ENCODE measurements at regions not wholly inside any gene's neighbourhood (a gene's known extent, or its start where the extent isn't known, plus 50 kb on each side); places are given as distances from the start of the nearest gene placed in this dataset.

DNA sequence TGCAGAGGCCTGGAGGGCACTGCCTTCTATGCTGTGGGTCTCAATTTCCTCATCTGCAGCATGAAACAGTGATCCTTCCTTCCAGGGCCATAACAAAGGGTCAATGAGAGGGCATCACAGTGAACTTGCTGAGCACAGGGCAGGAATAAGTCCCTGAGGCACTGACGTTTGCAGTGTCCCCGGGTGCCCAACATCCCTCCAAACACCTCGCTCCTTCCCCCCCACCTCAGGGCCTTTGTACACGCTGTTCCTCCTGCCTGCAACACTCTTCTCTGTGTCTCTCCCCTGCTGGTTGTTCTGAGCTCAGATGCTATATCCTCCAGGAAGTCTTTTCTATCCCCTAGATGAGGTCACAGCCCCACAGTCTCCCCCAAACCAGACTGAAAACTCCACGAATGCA, 59.7 kb upstream of the TCF20 start:
- no peak for DNase-seq

DNA sequence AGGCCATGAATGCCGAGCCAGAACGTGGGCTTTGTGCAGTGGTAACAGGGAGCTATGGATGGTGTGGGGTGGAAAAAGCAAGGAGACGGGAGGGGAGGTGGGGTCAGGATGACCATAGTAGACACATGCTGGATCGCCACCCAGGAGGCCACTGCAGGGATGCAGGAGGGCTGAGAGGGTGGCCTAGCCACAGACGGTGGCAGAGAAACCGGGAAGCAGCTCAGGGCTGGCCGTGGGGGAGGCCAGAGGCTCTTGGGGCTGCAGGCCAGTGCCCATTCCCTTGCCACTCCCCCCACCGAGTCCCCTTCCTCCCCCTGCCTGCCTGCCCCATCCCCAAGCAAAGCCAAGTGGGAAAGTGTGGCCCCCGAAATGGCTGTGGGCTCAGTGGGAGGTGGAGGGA, 59.1 kb upstream of the TCF20 start:
- intact Hi-C loops (cut with DNase I): no loop called here
- ATAC-seq (ENCODE audit: poor library complexity) (no peak), DNase-seq (no peak)

More for the DNA sequence above, 59.7 kb upstream of the TCF20 start:
- ATAC-seq (ENCODE audit: poor library complexity): no peak
- intact Hi-C loops (cut with DNase I): no loop called here

DNA sequence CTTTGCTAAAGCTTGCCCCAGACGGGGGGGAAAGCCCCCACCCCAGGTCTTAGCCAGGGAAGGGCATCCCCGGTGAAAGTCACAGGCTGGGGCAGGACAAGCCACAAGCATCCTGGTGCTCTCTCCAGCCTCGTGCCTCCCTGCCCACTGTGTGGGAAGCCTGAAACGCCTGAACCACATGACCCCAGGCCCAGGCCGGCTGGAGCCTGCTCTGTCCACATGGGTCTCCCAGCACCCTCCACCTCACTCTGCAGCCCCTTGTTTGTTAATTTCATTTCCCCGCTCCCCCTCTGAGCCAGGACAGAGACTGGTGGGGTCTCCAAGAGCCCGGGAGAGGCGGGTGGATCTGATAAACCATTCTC, 58.3 kb upstream of the TCF20 start:
- intact Hi-C loops (cut with DNase I): no loop called here
- no peak for ATAC-seq (ENCODE audit: poor library complexity)
- DNase-seq: no peak

DNA sequence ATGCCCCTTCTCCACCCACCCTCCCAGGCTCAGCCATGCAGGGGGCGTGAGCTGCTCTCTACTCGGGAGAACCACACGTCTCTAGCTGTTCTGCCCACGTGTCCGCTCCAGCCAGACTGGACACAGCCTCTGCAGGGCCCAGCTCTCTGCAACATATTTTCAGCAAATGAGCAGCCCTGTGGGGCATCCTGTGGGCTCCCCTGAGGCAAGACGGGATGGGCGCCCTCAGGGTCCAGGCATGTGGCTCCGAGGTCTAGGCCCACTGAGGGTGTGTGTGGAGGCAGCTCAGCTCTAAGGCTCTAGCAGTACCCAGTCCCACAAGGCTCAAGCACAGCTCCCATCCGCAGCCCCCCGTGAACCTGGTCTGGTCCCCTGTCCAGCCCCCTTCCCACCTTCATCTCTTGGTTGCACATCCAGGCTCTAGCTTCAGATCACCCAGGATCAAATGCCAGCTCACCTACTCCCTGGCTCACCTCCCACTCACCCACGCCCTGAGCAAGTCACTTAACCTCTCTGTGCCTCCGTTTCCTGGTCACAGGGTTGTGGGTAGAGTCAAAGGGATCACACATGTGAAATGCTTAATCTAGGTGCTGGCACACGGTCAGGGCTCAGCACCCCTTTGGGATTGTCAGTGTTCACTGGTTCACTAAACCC, 57.8 kb upstream of the TCF20 start:
- intact Hi-C loops (cut with DNase I): no loop called here
- ATAC-seq (ENCODE audit: poor library complexity) (no peak), DNase-seq (no peak)

DNA sequence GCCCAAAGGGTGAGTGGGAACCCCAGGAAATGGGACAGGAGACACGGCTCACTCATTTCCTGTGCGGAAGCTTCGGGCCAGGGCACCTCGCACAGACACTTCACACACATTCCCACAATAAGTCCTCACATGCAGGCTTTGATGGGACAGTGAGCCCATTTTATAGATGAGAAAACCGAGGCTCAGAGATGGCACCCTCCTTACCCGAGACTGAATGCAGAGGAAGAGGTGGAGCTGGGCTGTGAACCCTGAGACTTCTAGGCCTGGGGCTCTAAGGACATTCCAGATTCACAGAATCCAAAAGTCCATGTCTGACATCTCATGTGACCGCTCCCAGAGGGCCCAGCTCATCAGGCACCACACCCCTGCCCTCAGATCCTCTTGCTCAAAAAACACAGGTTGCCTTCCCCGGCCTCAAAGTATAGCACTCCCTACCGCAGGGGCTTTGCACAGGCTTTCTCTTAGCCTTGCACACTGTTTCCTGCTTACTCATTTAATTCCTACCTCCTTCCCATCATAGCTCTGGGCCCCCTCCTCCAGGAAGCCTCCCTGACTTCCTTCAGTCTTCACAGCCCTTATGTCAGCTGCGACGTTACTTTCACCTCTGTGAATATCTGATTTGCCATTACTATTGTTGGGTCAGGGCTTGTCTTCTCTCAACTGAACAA, 57.1 kb upstream of the TCF20 start:
- ATAC-seq (ENCODE audit: poor library complexity) (no peak), DNase-seq (no peak)
- intact Hi-C loops (cut with DNase I): no loop called here

DNA sequence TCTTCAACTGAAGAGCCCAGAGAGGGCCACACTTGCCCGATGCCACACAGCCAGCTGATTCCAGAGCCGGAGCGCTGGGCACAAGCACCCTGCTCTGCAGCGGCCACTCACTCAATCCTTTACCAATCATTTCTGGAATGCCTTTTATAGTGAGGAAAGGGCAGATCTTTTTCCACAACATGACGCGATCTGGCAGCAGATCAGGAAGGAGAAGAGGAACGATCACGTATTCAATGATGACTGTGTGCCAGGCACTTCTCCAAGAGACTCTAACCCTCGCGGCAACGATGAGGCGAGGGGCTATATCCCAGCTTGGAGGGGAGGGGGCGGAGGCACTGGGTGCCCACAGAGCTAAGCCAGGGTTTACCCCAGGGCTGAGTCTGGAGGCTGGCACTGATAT, 56.3 kb upstream of the TCF20 start:
- DNase-seq (no peak), ATAC-seq (ENCODE audit: poor library complexity) (no peak)
- intact Hi-C loops (cut with DNase I): no loop called here

DNA sequence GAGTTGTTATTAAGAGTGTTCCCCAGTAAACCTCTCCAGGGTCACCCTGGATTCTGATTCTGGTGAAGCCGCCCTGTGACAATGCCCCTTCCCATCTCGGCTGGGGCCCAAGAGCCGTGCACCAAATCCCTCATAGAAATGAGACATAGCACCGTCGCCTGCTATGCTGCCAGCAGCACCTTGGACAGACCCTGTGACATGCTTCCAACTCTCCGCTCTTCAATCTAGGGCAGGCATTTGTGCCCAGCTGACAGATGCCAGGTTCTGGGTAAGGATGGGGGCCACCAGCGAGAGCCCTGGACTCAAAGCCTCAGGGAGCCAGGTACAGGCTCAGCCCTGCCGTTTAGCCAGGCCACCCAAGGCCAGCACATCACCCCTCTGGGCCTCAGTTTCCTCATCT, 55.8 kb upstream of the TCF20 start:
- intact Hi-C loops (cut with DNase I): no loop called here
- ATAC-seq (ENCODE audit: poor library complexity) (no peak), DNase-seq (no peak)

DNA sequence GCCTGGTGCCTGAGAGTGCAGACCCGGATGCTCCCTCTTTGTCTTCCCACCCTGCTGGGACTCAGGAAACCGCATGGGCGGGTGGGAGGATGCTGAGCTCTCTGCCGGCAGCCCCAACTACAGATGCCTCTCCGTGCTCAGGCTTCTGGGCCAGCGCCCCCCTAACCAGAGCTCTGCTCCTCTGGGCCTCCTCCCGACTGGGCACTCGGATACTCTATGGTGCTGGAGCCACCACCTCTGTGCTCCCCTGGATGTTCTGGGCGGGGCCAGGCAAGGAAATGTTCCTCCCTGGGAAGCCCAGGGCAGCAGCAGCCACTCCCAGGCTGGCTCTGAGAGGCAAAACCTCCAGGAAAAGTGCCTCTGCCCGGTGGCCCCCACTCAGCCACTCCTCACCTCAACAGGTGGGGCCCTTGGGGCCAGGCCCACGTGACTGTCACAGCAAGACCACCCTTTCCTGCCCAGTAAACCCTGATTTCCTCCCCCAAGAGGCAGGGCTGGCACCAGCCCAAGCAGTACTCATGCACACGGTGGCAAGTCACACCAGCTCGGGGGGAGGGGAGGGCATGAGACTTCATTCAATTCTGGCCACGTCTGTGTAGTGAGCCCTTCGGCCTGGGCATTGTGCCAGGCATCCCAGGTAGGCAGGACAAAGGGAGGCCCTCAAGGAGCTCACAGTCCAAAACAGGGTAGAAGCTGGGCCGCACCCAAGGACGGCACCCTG, 54.7 kb upstream of the TCF20 start:
- no peak for DNase-seq
- intact Hi-C loops (cut with DNase I): no loop called here
- ATAC-seq (ENCODE audit: poor library complexity): peak; percentile 36

DNA sequence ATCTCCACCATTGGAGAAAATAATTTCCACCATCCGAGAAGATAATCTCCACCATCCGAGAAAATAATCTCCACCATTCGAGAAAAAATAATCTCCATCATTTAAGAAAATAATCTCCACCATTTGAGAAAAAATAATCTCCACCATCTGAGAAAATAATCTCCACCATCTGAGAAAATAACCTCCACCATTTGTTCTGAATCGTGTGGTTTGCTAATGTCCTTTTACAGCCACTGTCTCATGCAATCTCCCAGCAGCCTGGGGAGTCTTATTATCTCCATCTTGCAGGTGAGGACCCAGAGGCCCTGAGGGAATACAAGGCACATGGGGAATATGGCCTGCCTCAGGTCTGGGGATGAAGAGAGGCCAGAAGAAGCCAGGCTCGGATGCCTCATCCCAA, 54.1 kb upstream of the TCF20 start:
- no peak for ATAC-seq (ENCODE audit: poor library complexity)
- DNase-seq: no peak
- intact Hi-C loops (cut with DNase I): no loop called here

DNA sequence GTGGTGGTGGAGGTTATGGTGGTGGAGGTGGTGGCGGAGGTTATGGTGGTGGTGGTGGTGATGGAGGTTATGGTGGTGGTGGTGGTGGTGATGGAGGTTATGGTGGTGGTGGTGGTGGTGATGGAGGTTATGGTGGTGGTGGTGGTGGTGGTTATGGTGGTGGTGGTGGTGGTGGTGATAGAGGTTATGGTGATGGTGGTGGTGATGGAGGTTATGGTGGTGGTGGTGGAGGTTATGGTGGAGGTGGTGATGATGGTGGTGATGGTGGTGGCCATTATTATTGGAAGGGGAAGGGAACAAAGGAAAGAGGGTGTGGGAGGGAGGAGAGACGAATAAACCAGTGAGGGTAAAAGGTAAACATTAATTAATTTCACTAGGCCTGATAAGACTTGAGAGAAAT, 53.5 kb upstream of the TCF20 start:
- DNase-seq (no peak), ATAC-seq (ENCODE audit: poor library complexity) (no peak)
- intact Hi-C loops (cut with DNase I): no loop called here

DNA sequence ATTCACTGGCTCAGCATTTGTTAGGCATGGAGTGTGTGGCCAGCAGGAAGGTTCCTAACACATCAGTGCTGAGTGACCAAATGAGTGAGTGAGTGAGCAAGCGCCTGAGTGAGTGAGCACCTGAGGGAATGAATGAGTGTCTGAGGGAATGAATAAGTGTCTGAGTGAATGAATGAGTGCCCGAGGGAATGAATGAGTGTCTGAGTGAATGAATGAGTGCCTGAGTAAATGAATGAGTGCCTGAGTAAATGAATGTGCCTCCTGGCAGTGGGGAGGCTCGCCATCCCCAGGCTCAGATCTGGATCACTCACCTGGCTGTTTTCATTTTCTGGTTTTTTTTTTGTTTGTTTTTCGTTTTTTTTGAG, 52.1 kb upstream of the TCF20 start:
- intact Hi-C loops (cut with DNase I): no loop called here
- ATAC-seq (ENCODE audit: poor library complexity) (no peak), DNase-seq (no peak)

DNA sequence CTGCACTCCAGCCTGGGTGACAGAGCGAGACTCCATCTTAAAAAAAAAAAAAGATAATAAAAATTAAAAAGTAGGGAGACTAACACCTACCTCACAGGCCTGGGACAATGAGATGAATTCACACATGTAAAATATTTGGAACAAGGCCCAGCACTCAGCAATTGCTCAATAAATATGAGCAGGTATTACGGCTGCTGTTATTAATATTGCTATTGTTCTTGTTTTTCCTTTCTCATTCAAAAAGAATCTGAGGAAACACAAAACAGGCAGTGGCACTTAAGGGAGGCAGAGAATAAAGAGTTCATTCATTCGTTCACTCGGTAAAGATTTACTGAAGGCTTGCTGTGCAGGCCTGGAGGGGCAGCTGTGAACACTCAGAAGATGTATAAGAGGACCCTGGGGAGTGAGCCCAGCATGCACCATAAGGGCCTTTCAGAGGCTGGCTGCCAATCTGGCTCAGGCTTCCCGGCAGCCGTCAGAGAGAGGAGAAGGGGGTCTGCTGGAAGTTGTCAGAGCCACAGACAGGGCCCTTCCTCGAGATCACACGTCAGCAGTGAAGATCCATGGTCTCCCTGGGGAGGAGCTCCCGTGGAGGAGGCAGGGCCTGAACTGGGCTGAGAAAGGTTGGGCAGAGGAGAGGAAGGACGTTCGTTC, 51.6 kb upstream of the TCF20 start:
- no peak for DNase-seq
- no peak for ATAC-seq (ENCODE audit: poor library complexity)
- intact Hi-C loops (cut with DNase I): no loop called here

DNA sequence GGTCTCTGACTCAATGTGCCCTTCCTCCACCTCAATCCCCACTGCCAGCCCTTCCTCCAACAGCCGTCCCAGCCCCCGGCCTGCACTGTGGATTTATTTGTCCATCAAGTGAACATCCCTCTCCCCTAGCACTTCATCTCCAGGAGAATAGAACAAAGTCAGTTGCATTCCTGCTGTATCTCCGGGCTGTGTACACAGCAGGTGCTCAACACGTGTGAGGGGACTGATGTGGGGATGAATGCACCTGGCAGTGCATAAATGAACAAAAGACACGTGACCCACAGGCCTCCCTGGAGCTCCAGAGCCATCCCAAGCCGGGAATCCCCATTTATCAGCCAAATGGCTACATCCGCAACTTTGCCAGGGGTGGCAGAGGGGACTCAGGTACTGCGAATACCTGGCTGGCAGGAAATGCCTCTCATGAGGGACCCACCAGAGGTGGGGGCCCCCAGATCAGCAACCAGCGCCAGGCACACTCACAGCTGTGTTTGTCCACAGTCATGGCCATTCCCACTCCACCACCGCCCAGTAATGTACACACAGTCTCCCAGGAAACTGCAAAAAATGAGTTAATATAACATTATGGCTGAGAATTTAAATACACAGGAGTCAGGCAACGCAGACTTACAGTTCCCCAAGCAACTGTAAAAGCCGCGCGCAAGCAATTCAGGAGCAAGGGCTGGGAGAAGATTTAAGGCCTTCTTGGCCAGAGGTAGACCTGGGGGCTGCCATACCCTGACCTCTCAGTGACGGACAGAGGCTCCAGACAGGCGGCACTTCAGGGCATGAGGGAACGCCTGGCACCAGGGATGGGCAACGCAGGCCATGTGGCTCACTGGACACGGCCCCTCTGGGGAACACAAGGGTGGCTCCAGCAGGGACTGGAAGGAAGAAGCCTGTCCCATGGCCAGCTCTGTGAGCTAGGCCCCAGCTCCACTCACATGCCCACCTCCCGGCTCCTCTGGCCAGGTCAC, 50.3 kb upstream of the TCF20 start:
- intact Hi-C loops (cut with DNase I): no loop called here
- ATAC-seq (ENCODE audit: poor library complexity) (no peak), DNase-seq (no peak)

Data from Right ventricle myocardium superior (tissue), 1 donor.